Suppressor macrophage treated with lipopolysaccharide for 4 hours (primary cell): ENCODE measurements at regions not wholly inside any gene's neighbourhood (a gene's known extent, or its start where the extent isn't known, plus 50 kb on each side); places are given as distances from the start of the nearest gene placed in this dataset.
"Not testable (repeated sequence)": the region's sequence is repeated elsewhere in the genome, so short reads cannot be mapped to it uniquely, and the experiment has no call there.

Source experiments
- DNase-seq: peaks from one replicate; pipeline ENCODE4 v3.0.0-alpha.2; 2020

DNA sequence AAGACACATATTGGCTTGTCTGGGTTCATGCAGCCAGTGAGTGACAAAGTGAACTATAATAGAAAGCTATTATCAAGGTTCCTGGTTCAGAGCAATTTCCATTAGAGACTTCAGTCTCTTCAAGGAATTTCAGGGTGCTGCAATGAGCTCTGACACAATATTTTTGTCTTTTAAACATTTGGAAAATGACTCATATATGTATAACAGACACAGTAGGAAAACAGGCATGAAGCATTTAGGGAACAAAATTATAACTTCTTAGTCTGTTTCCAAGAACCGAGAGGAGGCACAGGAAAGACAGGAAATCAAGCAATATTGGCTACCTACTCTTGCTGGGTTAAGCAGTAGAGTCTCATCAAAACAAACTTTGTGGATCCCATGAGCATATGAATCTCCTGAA lies 170.4 kb downstream of the PTPRC start:
- DNase-seq: peak; percentile 30

DNA sequence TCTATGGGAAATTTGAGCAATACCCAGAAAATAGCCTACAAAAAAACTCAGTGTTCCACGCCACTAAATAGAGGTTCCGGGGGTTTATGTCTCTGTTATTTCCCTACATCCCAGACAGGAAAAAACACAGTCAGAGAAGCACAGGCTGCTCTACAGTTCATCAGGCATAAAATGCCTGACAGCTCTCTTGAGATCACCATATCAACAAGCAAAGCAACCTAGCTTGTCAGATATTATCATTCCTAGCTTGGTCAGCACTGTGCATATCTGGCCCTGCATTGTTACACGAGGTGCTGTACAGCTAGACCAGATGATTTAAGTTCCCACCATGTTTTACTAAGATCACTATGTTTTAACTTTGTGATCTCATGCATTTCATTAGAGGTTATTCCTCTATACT lies 172.6 kb downstream of the PTPRC start:
- no peak for DNase-seq

DNA sequence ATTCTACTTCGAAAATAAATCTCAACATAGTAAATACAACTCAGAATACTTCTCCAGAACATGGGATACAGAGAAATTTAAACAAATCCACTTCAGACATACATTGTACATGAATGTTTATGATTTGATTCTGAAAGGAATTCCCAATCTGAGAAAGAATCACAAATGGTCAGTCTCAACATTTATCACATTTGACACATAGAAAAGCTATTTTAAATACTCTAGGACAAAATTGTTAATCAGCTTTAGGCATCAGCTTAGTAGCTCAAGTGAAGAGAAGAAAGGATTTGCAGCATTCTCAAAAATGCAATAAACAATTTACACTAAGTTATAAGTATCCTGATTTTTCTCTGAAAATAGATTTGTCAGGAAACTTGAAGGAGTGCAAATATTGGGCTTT lies 184.8 kb downstream of the PTPRC start:
- no peak for DNase-seq

DNA sequence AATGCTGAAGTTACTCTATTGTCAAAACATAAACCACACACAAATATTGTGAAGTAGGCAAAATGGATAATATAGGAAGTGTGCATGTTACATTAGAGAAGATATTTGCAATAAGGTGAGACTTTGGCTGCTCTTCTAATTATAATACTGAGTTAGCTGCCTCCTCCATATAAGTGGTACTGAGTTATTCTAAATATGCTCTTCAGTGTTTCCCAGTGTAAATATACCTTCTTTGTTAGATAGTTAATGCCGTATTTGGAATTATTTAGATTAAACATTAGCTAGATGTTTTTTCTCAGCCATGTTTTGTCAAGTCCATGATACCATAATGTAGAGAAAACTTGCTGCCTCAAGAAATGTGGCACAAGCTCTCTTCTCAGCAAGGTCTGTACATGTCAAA lies 186.4 kb downstream of the PTPRC start:
- no peak for DNase-seq

DNA sequence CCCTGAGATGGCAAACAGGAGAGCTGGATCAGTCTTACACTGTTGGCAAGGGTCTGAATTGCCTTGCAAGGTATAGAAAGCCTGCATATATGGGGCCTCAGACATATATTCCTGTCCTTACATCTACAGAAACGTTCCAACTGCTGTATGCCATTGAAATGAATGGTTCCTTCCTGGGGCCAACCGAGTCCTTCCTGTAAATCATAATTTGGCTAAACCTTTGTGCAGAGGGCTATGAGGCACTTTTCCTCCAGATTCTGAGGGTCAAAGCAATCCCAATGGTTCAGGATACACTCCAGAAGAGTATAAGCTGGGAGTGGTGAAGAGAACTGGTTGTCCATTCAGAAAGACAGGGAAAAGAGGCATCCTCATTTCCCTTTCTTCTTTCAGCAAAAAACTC lies 190.5 kb downstream of the PTPRC start:
- DNase-seq: no peak

DNA sequence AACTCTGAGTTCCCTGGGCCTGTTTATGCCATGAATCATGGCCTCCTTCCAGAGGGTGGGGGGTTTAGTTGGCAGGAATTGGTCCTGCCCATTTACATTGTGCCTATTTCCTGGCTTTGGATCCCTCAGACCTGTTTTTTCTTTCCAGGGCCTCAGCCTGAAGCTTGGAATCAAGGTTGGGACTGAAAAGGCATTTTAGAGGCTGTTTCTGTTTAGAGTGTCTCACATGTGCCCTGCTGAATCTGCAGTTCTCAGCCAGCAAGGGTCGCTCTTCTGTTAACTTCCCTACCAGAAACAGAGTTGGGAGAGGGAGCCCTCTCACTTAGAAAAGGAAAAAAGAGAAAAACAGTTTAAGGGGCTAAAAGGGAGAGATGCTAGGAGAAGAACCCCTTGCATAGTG lies 191.1 kb downstream of the PTPRC start:
- DNase-seq: no peak

DNA sequence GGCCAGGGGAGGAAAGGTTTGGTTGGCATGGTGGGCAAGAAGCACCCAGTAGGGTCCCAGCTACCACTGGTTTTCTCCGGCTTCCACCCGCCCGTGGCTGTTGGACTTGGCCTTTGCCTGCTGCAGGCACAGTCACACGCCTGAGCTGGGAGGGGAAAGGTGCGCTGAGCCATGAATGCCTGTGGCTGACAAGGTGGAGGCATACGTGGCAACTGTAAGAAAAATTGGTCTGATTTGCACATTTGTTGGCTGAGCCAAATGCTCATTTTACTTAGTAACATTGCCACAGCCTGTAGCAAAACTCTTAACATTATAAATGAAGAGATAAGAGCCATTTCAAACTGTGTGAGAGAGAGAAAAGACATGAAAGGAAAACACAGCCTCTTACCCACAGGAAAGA lies 191.6 kb downstream of the PTPRC start:
- no peak for DNase-seq

DNA sequence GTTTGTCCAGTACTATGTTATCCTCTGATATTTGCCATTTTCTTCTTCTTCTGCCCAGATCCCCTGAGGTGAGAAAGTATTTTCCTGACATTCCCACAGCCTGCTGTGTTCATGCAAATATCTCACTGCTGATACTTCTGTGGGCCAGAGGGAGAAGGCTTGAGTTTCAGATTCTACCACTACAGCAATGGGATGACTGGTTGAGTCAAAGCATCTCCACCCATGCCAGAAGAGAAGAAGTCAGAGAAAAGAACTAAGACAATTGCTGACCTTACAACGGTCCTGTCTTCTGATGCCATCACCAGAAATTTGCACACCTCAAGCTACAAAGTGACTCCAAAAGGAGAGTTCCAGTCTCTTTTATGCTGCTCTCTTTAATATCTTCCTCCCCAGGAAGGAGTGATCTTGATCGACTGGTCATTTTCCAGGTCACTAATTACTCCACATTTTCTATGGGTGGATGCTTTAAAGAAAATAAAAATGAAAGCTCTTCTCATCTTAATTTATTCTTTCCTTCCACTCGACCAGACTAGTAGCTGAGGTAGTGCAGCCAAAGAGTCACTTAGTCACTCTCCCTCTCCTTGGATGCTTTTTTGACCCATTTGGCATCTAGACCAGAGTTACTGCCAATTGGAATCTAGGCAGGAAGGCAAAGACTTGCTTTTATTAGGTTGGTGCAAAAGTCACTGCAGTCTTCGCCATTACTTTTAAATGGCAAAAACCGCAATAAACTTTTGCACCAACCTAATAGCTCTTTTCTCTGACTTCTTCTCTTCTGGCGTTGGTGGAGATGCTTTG lies 195.1 kb downstream of the PTPRC start:
- DNase-seq: no peak

DNA sequence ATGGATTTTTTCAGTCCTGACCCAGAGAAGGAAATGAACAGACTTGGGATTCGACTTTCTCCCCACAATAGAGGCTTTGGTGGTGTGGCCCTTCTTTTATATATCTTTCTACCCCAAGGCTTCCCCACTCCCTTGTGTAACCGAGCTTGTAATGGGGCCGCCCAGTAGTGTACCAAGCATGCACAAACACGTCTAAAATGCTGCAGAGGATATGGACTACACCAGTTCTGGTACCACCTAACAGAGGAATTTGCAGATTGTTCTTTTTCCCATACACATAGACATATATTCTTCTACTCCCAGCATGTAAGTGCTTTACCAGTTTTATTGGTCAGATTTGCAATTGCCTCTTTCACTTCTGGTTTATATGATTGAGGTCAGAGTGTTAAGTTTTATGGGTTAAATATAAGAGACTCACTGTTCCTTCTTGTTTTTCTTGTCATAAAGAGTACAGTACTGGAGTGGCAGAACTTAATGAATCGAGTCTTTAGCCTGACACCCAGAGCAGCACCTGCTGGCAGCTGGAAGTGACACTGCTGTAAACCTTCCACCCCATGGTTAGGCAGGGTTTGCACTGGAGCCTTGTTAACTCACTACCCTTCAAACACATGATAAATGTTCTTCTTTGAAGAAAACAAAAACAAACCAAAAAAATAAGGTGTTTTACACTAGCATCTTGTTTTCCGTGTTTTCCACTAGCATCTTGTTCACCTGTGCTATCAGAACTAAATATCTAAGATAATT lies 198.6 kb downstream of the PTPRC start:
- DNase-seq: no peak

DNA sequence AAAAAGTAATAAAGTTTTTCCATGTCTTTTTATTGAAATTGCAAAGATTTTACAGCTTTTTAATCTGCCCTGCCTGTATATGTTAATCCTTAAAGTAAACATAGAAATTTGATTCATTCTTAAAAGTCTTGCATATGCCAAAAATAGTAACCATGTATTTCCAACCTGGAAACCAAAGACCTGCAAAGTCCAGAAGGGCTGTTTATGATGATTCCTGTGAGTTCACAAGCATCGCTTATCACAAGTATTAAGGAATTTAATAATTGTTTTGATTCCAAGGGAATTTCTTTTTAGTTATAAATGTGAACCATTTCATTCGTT lies 199.1 kb downstream of the PTPRC start:
- no peak for DNase-seq

DNA sequence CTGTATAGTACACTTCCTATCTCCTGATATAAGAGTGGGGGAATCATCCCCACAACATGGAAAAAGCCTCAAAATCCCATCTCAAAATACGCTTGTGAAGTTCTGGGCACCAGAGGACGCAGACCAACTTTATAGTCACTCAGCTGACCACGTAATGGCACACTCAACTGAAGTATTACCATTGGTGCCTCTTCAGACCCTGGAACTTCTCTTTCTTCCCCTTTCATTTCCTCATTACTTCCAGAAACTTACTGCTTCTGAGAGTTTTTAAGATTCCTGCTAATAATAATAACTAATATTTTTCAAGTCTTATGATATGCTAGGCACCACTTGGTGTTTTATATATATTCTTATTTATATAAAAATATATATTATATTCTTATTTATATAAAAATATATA lies 202.6 kb downstream of the PTPRC start:
- DNase-seq: peak; percentile 35

DNA sequence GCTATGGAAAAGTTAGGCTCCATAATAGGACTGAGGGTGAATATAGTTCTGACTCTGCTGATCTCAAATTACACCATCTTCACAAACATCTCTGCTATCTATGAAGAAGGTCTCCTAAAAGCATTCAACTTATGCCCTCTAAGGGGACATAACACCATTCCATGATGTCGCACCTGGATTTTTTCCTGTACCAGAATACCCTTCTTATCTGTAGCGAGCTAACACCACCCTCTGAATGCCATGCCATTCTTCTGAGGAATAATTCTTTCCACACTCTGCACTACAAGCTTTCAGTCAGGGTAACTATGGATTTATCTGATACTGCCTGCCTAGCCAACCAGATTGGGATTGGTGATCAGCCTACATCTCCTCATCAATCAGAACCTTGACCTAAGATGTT lies 203.8 kb downstream of the PTPRC start:
- no peak for DNase-seq

DNA sequence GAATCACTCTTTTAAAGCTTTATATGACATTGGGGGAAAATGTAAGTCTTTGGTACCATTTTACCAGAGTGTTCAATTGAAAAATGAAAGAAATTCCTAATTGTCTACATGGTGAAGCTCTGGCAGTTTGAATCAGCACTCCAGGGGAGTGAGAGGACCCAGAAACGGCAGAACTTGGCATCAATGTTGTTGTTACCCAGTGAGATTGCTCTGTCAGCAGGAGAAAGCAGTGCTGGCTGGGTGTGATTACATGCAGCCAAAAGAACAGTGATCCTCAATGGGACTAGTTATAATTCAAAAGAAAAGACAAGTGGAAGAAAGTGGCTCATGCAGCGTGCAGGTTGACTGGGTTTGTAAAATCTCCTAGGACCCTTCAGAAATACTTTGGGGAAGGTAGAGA lies 206.4 kb downstream of the PTPRC start:
- no peak for DNase-seq

DNA sequence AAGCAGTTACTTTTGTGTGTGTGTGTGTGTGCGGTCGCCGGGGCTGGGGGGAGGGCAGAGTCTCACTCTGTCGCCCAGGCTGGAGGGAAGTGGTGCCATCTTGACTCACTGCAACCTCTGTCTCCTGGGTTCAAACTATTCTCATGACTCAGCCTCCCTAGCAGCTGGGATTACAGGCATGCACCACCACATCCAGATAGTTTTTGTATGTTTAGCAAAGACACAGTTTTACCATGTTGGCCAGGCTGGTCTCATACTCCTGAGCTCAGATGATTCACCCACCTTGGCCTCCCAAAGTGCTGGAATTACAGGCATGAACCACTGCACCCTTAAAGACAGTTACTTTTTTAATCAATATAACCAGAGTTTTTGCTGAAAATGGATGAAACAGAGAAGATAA lies 207.0 kb downstream of the PTPRC start:
- no peak for DNase-seq

DNA sequence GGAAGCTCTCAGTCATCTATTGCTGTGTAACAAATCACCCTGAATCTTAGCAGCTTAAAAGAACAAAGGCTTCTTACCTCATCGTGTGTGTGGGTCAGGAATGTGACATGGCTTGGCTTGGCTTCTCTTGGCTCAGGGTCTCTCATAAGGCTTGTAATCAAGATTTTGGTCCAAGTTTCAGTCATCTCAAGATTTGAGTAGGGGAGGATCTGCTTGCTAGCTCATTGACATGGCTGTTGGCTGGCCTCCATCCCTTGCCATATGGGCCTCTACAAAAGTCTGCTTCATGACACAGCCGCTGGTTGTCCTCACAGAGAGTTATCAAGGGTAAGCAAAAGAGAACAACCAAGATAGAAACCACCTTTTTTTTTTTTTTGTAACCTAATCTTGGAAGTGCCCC lies 207.7 kb downstream of the PTPRC start:
- DNase-seq: no peak

DNA sequence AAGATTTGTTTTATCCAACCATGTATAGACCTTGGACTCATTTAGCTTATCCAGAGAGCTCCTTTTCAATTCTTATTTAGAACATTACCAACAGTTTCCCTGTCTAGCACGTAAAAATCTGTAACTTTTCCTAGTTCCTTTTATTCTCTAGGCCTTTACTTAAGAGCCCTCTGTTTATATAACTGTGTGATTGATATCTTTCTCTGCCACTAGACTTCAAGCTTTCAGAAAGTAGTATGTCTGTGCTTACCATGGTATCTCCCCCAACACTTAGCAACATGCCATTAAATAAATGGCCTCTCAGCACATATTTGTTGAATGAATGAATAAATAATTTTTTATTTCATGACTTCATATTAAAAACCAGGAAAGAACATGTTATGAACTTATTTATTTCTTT lies 209.4 kb downstream of the PTPRC start:
- no peak for DNase-seq

DNA sequence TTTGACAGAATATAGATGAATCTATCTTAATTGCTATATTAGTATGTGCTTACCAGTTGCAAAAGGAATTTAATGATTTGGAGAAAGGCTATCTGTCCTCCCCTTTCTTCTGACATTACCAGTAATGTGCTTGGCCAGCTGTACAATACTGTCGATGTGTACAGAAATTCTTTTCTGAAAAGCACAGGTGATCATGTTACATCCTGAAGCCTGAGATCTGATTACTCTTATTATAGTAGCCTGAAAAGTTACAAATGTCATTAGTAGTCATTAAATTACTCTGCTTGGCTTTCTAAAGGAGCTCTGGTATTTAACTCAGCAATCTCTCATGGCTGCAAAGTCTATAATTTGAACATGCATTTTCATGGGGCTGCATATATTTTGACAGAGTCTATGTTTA lies 209.8 kb downstream of the PTPRC start:
- no peak for DNase-seq

DNA sequence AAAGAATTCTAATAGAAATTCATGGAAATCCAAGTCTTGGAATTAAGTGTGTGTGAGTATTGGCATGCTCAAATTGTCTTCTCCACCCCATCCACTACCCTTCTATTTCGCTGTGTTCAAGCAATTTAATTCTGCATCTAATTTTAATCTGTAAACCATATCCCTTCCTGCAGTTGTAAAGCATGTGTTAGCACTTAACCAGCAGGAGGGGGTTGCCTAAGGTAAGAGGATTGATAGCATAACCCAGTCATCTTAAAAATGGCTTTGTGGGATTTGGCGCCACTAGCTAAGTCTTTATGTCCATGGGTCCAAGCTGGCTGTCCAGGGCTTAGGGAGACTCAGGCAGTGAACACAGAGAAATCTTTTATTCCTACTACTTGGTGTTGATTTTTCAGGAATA lies 210.3 kb downstream of the PTPRC start:
- DNase-seq: no peak

DNA sequence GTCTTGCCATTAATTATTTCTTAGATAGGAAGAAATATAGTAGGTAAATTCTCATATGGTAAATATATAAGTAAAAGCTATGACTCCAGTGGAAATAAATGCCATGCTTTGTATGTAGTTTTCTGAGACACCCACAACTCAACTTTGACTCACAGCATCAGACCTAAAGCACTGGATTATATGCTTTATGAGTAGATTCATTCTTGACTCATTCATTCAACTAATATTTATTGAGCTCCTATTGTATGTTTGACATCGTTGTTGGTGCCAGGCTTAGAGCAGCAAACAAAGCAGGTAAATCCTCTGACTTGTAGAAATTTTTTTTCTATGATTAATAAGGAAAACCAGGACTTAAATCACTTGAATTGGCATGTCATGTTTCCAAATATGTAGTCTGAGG lies 211.4 kb downstream of the PTPRC start:
- DNase-seq: no peak

DNA sequence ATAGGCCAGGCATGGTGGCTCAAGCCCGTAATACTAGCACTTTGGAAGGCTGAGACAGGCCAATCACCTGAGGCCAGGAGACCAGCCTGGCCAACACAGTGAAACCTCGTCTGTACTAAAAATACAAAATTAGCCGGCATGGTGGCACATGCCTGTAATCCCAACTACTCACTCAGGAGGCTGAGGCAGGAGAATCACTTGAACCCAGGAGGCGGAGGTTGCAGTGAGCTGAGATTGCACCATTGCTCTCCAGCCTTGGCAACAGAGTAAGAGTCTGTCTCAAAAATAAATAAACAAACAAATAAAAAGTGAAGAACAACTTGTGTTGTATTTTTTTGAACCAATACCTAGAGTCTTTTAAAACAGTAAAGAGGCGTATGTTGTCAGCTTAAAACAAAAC lies 212.1 kb downstream of the PTPRC start:
- not testable (repeated sequence) for DNase-seq

DNA sequence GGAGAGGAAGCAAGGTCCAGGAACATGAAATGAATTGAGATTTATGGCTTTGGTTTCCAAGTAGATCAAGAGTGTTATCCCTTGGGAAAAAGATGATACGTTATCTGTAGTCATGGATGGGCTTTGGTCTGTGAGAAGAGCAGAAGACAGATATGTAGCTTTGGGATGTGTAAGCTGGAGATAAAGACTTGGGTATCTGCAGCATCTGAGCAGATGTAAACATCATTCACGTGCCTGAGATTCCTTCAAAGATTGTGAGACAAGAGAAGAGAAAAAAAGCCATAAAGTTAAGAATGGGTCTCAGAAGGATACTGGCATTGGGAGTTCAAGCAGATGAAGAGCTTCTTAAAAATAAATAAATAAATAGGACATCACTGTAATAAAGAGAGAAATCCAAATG lies 217.8 kb downstream of the PTPRC start:
- no peak for DNase-seq

DNA sequence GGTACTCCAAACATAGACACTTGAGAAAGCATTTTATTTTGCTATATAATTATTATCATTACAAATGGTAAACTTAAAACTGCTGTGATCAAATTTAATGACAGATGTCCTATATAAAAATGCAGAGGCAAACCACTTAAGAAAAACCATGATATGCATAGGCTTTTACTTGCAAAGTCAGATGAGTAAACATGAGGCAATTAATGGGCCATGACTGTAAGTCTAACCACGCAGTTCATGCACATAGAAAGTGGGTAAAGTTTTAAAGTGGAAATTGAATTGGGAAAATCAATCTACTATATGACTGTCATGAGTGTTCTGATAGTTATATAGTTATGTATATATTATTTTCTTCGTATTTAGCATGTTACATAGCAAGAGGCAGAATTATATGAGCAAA lies 219.2 kb downstream of the PTPRC start:
- no peak for DNase-seq

DNA sequence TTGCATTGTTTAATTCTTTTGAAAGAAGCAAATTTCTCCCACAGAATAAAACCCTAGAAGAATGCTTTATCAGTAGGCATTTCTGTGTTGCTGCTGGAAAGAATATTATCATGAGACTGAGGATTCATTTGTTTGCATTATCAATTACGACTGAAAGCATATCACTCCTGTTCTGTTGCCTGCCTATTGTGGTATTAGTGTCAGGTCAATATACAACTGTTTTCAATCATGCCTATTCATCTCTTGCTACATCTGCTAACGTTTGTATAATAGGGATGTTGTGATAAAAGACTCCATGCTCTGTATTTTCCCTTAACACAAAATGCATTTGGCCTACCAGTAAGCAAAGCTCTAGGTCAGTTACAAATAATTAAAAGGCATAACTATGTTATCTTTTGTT lies 221.5 kb downstream of the PTPRC start:
- DNase-seq: no peak

DNA sequence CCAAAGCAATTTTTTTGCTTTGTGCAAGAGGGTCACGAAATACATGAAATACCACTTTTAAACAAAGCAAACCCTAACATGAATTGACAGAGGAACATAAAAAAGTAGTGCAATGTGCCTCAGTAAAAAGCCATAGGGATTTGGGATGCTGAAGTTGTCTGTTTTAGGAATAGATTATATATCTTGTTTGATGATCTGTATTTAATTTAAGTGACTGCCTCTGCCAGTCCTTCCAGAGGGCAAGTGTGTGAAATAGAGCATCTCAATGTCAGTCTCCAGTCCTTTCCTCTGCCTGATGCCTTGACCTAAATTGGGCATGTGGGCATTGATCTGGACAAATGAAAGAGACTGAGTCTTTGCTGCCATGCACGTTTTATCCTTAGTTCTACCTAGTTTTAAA lies 222.8 kb downstream of the PTPRC start:
- no peak for DNase-seq

DNA sequence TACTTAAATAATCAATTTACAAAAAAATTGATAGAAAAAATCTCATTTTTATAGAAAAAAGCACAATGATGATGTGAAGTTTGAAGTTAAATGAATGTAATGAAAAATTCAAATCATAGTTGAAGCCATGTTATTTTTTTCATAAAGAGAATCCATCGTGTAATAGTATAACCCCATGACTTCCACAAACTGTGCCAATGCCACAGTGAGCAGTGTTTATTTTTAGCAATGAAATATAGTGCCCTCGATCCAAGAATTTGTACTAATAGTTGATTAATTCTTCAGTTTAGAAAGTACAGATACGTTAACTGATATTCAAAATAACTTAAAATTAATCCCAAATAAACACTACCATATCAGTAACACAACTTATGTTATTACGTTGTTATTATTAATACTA lies 225.9 kb downstream of the PTPRC start:
- no peak for DNase-seq
